Spinal cord (tissue), 9 donors: ENCODE measurements at regions not wholly inside any gene's neighbourhood (a gene's known extent, or its start where the extent isn't known, plus 50 kb on each side); places are given as distances from the start of the nearest gene placed in this dataset.

ENCODE experiments used
- DNase-seq, 6 donors: peaks; one replicate each; pipeline versions ENCODE4 v3.0.0 to v3.0.0-alpha.2; 2013 to 2015; ENCODE audit warnings: low spot score in 6 of 6, low read depth in 4 of 6
- H3K27ac ChIP-seq: one replicate; pipeline ENCODE4 v1.5.1; 2013; ENCODE audit warnings: low read depth, low read length, control low read depth
- H3K27me3 ChIP-seq: one replicate; pipeline ENCODE4 v1.6.1; 2013; ENCODE audit warnings: low read length; ENCODE audit not compliant: control insufficient read depth, insufficient read depth
- H3K36me3 ChIP-seq: one replicate; pipeline ENCODE4 v1.6.1; 2013; ENCODE audit warnings: low read length; ENCODE audit not compliant: control insufficient read depth, insufficient read depth
- H3K4me1 ChIP-seq: one replicate; pipeline ENCODE4 v1.6.1; 2013; ENCODE audit warnings: low read length; ENCODE audit not compliant: control insufficient read depth, insufficient read depth
- H3K4me3 ChIP-seq: one replicate; pipeline ENCODE4 v1.5.1; 2013; ENCODE audit warnings: low read depth, low read length, control low read depth
- H3K9me3 ChIP-seq: one replicate; pipeline ENCODE4 v1.6.1; 2013; ENCODE audit warnings: low read length; ENCODE audit not compliant: control insufficient read depth, insufficient read depth
- WGBS: methylation state at CpG from one replicate; pipeline ENCODE4 v1.1.5; 2013; ENCODE audit warnings: missing lambda C conversion rate; ENCODE audit not compliant: insufficient coverage; 5-methylcytosine and 5-hydroxymethylcytosine counted together
- donor health status: healthy.

DNA sequence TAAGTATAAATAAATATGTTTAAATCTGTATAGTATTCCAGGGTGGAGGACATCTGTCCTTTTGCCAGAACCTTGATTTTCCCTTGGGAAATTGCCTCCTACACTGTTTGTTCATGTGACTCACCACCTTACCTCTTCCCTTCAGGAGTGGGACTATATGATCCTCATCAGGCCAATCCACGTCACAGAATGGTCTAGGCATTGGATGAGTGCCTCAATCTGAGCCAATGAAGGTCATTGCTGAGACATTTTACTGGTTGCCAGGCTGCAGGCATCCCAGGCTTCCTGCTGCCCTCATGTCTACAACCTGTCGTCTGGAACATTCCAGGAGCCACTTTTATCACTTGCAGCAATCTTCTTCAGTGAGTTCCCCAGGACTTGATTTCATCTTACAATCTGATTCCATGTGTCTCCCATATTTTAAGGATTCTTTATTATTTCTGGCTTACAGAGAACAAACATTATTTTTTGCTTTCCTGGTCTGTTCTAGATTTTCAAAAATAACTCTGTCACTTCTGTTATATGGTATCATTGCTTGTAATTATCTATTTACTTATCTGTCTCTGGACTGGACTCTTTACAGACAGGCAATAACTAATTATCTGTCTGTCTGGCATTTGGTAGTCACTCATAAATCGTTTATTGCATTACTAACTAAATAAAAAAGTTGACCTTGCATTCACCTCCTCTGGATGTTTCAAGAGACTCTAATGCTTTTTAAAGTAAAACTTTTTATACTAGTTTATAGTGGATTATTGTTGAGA lies 107.3 kb upstream of the APC start:
- Histone ChIP-seq H3K9me3 (no peaks in the 10 kb centered on the region), H3K4me1 (peaks cover 7% of the 10 kb centered on the region), H3K4me3 (no peak overlapping the region), H3K27ac (no peak overlapping the region), H3K36me3 (no peaks in the 10 kb centered on the region), H3K27me3 (no peaks in the 10 kb centered on the region)
- 40% methylated on average over 2 of the region's 3 CpGs for WGBS
- DNase-seq = peak in 1 of 6 donors; percentile 6

GRCh38 chr5:112634166-112634565 lies 103.5 kb upstream of the APC start:
- H3K4me3 ChIP-seq = no peak overlapping the region
- WGBS = no CpG with 5 or more reads among the region's 1 CpG
- no peak for DNase-seq
- no peaks in the 10 kb centered on the region for H3K9me3 ChIP-seq
- peaks cover 7% of the 10 kb centered on the region for H3K4me1 ChIP-seq
- no peaks in the 10 kb centered on the region for H3K27me3 ChIP-seq
- H3K36me3 ChIP-seq = no peaks in the 10 kb centered on the region
- H3K27ac ChIP-seq = no peak overlapping the region

DNA sequence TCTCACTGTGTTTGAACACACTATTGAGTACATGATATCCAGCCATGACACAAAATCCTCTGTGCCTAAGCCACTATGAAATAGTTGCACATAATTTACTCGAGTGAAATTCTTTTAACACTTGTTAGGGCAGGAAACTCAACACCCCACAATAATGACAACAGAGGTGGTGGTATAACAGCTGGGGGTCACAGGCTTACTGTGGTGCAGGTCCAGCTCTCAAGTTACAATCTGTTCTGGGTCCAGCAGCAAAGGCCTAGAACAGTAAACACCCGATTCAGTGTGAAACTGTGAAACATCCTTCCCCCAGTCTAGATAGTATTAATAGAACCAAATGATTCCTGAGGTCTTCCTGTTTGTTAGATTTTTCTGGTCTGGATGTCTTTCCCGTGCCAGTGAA lies 102.9 kb upstream of the APC start:
- H3K27ac ChIP-seq = no peak overlapping the region
- H3K36me3 ChIP-seq = no peaks in the 10 kb centered on the region
- peaks cover 4% of the 10 kb centered on the region for H3K4me1 ChIP-seq
- no peaks in the 10 kb centered on the region for H3K27me3 ChIP-seq
- no peaks in the 10 kb centered on the region for H3K9me3 ChIP-seq
- no peak for DNase-seq
- no peak overlapping the region for H3K4me3 ChIP-seq
- 73% methylated on average over 2 of the region's 3 CpGs for WGBS

GRCh38 chr5:112635276-112635675 lies 102.4 kb upstream of the APC start:
- WGBS = no CpG with 5 or more reads among the region's 3 CpGs
- Histone ChIP-seq H3K27ac (no peak overlapping the region), H3K4me1 (peaks cover 4% of the 10 kb centered on the region), H3K9me3 (no peaks in the 10 kb centered on the region), H3K36me3 (no peaks in the 10 kb centered on the region), H3K4me3 (no peak overlapping the region), H3K27me3 (no peaks in the 10 kb centered on the region)
- no peak for DNase-seq

- Histone ChIP-seq H3K27ac (no peak overlapping the region), H3K36me3 (no peaks in the 10 kb centered on the region), H3K4me1 (peaks cover 7% of the 10 kb centered on the region), H3K27me3 (no peaks in the 10 kb centered on the region), H3K4me3 (no peak overlapping the region), H3K9me3 (no peaks in the 10 kb centered on the region)
- DNase-seq = no peak
- WGBS = no CpG with 5 or more reads among the region's 1 CpG
These were observed 101.6 kb upstream of the APC start for GRCh38 chr5:112635771-112636731.

- Histone ChIP-seq H3K4me3 (no peak overlapping the region), H3K27me3 (no peaks in the 10 kb centered on the region), H3K36me3 (no peaks in the 10 kb centered on the region), H3K4me1 (peaks cover 11% of the 10 kb centered on the region), H3K9me3 (no peaks in the 10 kb centered on the region), H3K27ac (no peak overlapping the region)
- WGBS = 67% methylated on average over 2 of the region's 2 CpGs
- DNase-seq = peak in 1 of 6 donors; percentile 24
These were observed 100.9 kb upstream of the APC start for GRCh38 chr5:112636751-112637150.

DNA sequence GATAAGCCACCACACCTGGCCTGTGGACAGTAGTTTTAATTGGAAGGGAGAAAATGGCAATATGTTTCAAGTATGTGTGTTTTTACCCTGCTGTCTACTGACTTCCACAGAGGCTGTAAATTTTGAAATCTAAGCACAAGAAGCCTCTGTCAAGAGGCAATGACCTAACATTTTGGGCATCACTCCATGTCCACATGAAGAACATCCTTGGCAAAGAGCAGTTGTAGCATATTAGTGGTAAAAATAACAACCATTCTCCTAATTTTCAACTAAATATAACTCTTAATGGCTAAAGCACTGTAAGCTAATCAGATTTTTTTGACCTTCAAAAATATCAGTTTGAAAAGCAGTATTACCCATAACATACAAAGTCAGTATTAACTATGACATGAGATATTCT lies 100.3 kb upstream of the APC start:
- Histone ChIP-seq H3K4me3 (no peak overlapping the region), H3K9me3 (no peaks in the 10 kb centered on the region), H3K27ac (no peak overlapping the region), H3K4me1 (peaks cover 11% of the 10 kb centered on the region), H3K36me3 (no peaks in the 10 kb centered on the region), H3K27me3 (no peaks in the 10 kb centered on the region)
- peak in 1 of 6 donors; percentile 16 for DNase-seq

GRCh38 chr5:112640546-112640945 lies 97.1 kb upstream of the APC start:
- WGBS = 60% methylated on average over 1 of the region's 1 CpG
- peak overlapping the region; percentile 58 for H3K27ac ChIP-seq

DNA sequence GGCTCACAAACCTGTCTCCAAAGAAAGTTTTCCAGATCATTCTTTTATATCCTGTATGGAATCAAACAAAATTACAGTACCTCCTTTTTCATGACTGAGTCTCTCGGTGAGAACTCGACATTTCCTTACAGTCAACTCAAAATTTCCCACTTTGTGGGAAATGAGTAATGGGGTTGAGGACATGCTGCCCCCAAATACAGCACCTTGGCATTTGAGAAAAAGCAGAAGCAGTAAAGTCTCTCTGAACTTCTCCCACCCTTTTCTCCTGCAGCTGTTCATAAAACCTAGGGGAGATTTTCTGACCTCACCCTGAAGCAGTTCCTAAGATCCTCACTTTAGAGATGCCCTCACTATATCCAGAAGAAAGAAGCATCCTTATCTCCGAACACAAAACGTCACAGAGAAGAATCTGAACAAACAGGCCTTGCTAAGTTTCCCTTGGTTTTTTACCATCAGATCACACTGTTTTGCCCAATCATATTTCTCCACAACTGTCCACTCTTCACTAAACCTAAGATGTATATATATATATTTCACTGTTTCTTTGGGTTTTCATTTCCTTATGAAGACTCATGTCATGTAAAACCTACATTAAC lies 96.1 kb upstream of the APC start:
- peaks cover 11% of the 10 kb centered on the region for H3K4me1 ChIP-seq
- H3K9me3 ChIP-seq = no peaks in the 10 kb centered on the region
- WGBS = 79% methylated on average over 2 of the region's 4 CpGs
- no peak overlapping the region for H3K27ac ChIP-seq
- no peak for DNase-seq
- H3K27me3 ChIP-seq = no peaks in the 10 kb centered on the region
- H3K4me3 ChIP-seq = no peak overlapping the region
- no peaks in the 10 kb centered on the region for H3K36me3 ChIP-seq

More at GRCh38 chr5:112640546-112640945, 97.1 kb upstream of the APC start:
- Histone ChIP-seq H3K27me3 (no peaks in the 10 kb centered on the region), H3K4me3 (no peak overlapping the region), H3K9me3 (no peaks in the 10 kb centered on the region), H3K4me1 (peaks cover 11% of the 10 kb centered on the region), H3K36me3 (no peaks in the 10 kb centered on the region)
- peak in 2 of 6 donors; percentile 62 to 70 for DNase-seq
